GM06990 (cell line): ENCODE measurements at regions not wholly inside any gene's neighbourhood (a gene's known extent, or its start where the extent isn't known, plus 50 kb on each side); places are given as distances from the start of the nearest gene placed in this dataset.

ENCODE experiments used
- DNase-seq: peaks from one replicate; pipeline ENCODE4 v3.0.0-alpha.2; 2011; ENCODE audit not compliant: insufficient read length; ENCODE audit errors: extremely low read depth
- H3K27me3 ChIP-seq: replicated peaks from 2 replicates; pipeline ENCODE4 v1.6.0; 2011; ENCODE audit warnings: low read length; ENCODE audit not compliant: control insufficient read depth, insufficient read depth
- H3K36me3 ChIP-seq: 2 replicates; pipeline ENCODE4 v1.5.1; 2011; ENCODE audit warnings: low read length; ENCODE audit not compliant: control insufficient read depth, insufficient read depth
- H3K4me3 ChIP-seq: replicated peaks from 2 replicates; pipeline ENCODE4 v1.5.1; 2011; ENCODE audit warnings: low read depth, mild to moderate bottlenecking, control low read depth, low read length
- CTCF ChIP-seq: IDR thresholded peaks from 2 replicates; pipeline ENCODE4 v1.5.1; 2011; ENCODE audit warnings: low read length, control low read depth, mild to moderate bottlenecking, inconsistent platforms; ENCODE audit not compliant: insufficient read depth, poor library complexity, severe bottlenecking

GRCh38 chr20:7500231-7500663, 440.0 kb downstream of the HAO1 start:
- TF ChIP-seq CTCF: no peak
- DNase-seq: no peak
- no peaks in the 10 kb centered on the region for H3K36me3 ChIP-seq
- H3K27me3 ChIP-seq: no peaks in the 10 kb centered on the region
- no peak overlapping the region for H3K4me3 ChIP-seq

GRCh38 chr20:7503501-7503900, 436.8 kb downstream of the HAO1 start:
- Histone ChIP-seq H3K36me3 (no peaks in the 10 kb centered on the region), H3K27me3 (no peaks in the 10 kb centered on the region), H3K4me3 (no peak overlapping the region)
- no peak for TF ChIP-seq CTCF
- no peak for DNase-seq

- Histone ChIP-seq H3K4me3 (no peak overlapping the region), H3K27me3 (no peaks in the 10 kb centered on the region), H3K36me3 (no peaks in the 10 kb centered on the region)
- peak; percentile 45 for DNase-seq
- TF ChIP-seq CTCF: no peak
Observed at GRCh38 chr20:7505152-7505834, 435.0 kb downstream of the HAO1 start.

GRCh38 chr20:7505835-7506221, 434.4 kb downstream of the HAO1 start:
- no peak overlapping the region for H3K4me3 ChIP-seq
- TF ChIP-seq CTCF: no peak
- H3K27me3 ChIP-seq: no peaks in the 10 kb centered on the region
- H3K36me3 ChIP-seq: no peaks in the 10 kb centered on the region
- peak; percentile 14 for DNase-seq

GRCh38 chr20:7516621-7517111, 423.6 kb downstream of the HAO1 start:
- Histone ChIP-seq H3K27me3 (no peaks in the 10 kb centered on the region), H3K36me3 (no peaks in the 10 kb centered on the region), H3K4me3 (no peak overlapping the region)
- no peak for DNase-seq
- no peak for TF ChIP-seq CTCF

GRCh38 chr20:7520361-7520760, 419.9 kb downstream of the HAO1 start:
- H3K4me3 ChIP-seq: no peak overlapping the region
- H3K36me3 ChIP-seq: no peaks in the 10 kb centered on the region
- H3K27me3 ChIP-seq: no peaks in the 10 kb centered on the region
- no peak for DNase-seq
- no peak for TF ChIP-seq CTCF
